VCaP (cell line): ENCODE measurements at regions not wholly inside any gene's neighbourhood (a gene's known extent, or its start where the extent isn't known, plus 50 kb on each side); places are given as distances from the start of the nearest gene placed in this dataset.

Experiments used
- H3K27ac ChIP-seq: fragments of 450-650 bp; 2 replicates; pipeline ENCODE4 v1.5.1; 2017
- TF ChIP-seq, protein P1 (sequence below): fragments of 450-650 bp; conservative IDR thresholded peaks from 2 replicates; pipeline ENCODE4 v1.5.1; 2017; ENCODE audit warnings: mild to moderate bottlenecking, moderate library complexity

DNA sequence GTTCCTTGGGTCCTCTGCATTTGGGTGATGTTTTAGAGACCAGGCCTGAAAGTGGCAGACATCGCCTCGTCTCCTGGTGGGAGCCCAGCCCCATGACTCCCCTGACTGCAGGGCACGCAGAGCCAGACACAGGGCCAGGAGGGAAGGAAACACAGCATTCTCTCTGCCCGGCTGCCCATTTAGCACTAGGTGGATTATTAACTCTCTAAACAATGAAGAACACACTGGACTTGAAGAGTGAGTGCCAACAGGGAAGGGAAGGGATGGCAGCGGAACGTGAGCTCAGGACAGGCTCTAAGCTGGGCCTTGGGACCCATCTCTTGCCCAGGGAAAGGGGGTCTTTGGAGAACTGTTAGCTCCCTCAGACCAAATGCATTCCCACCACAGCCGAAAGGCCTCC lies 80.4 kb downstream of the TBXT start:
- peak overlapping the region; percentile 12 for H3K27ac ChIP-seq
- TF ChIP-seq, protein P1, sequence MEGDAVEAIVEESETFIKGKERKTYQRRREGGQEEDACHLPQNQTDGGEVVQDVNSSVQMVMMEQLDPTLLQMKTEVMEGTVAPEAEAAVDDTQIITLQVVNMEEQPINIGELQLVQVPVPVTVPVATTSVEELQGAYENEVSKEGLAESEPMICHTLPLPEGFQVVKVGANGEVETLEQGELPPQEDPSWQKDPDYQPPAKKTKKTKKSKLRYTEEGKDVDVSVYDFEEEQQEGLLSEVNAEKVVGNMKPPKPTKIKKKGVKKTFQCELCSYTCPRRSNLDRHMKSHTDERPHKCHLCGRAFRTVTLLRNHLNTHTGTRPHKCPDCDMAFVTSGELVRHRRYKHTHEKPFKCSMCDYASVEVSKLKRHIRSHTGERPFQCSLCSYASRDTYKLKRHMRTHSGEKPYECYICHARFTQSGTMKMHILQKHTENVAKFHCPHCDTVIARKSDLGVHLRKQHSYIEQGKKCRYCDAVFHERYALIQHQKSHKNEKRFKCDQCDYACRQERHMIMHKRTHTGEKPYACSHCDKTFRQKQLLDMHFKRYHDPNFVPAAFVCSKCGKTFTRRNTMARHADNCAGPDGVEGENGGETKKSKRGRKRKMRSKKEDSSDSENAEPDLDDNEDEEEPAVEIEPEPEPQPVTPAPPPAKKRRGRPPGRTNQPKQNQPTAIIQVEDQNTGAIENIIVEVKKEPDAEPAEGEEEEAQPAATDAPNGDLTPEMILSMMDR, result no peak

DNA sequence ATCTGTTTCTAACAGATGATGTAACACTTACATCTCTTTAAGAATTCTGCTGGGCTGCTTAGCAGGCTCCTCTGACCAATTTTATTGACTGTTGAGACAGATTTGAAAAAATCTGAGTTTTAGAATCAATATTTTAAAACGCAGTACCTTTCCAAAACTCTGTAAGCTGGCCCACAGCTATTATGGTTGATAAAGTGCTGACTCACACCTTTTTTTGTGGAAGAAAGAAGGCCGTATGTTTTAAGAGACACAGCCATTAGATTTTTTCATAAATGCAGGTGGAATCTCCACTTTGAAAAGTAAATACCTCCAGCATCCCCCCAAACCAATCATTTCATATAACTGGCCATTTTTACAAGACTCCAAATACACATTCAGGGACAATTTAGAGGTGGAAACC lies 82.2 kb downstream of the TBXT start:
- TF ChIP-seq, protein P1, result no peak
- H3K27ac ChIP-seq, result no peak overlapping the region

DNA sequence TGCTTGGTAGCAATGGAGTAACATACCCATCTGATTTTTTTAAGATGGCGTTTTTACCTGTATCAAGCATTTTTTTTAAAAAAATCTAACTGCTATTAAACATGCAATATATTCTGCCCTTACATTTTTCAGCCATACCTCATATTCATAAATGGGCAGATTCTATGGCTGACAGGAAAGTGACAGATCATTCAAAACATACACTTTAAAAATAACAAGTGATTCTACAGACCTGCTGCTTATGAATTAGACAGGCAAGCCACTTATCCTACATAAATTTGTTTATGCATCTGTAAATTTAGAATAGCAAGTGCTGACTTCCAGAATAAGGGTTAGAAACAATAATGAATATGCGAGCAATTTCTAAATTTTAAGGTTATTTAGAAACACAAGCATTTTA lies 82.7 kb downstream of the TBXT start:
- TF ChIP-seq, protein P1, result no peak
- H3K27ac ChIP-seq, result no peak overlapping the region

DNA sequence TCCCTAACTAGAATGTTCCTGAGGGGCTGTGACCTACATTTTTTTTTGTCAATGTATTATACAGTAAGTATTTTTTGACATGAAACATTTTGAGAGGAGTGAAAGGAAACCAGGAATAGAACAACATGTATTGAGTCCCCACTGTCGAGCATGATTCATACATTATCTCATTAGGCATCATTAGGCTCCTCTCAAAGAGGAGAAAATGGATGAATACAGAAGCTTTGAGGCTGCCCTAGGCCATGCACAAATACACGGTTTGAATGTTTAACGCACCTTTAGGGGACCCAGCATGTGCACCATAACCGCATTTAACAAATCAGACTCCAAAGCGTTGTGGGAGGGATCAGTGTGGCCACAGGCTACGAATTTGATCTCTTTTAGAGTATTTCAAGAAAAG lies 87.8 kb downstream of the TBXT start:
- TF ChIP-seq, protein P1, result no peak
- H3K27ac ChIP-seq, result no peak overlapping the region

DNA sequence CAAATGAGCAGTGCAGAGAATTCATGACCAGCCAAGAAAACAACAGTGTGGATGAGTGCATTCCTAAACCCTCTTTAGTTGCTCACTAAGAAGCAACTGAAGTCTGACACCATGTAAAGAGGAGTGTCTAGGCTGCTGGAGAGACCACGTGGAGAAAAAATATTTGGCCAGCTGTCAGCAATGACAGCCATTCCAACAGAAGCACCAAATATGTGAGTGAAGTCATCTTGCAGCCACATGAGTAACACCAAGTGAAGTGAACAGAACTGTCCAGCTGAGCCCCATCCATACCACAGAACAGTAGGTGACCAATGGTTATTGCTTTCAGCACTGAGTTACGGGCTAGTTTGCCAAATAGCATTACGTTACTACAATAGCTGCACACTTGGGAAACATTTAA lies 89.4 kb downstream of the TBXT start:
- TF ChIP-seq, protein P1, result no peak
- H3K27ac ChIP-seq, result no peak overlapping the region

DNA sequence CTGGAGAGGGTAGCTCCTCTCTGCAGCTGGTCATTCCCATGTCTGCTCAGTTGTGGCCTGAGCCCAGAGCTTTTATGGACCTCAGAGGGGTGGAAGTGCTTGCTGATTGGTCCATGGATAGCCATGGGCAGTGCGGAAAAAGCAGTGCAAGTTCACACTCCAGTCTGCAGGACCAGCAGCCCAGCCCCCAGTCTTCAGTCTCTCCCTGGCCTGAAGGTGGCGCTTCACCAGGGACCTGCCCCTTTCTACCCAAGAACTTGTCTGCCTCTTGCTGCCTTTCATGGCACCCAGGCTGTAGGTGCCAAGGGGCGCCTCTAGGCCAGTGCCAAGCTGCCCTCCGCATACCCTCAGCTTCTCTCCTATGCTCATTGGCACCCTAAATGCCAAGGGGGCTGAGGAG lies 91.0 kb downstream of the TBXT start:
- H3K27ac ChIP-seq, result no peak overlapping the region
- TF ChIP-seq, protein P1, result no peak

DNA sequence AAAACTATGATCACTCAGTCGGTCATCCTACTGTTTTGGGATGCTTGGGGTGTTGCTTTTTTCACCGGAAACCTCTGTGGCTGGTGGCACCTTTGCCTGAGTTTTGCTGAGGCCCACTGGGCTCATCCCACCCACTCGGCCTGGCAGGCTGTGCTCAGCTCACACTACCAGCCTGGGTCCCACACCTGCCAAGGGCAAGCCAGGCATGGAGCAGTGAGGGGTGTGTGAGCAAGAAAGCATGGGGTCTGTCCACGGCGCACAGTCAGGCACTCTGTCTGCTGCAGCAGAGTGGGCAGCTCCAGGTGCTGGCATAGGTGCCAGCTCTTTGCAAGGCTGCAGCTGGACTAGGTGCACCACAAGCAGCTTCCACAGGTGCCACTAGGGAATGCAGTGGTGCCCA lies 91.7 kb downstream of the TBXT start:
- TF ChIP-seq, protein P1, result no peak

DNA sequence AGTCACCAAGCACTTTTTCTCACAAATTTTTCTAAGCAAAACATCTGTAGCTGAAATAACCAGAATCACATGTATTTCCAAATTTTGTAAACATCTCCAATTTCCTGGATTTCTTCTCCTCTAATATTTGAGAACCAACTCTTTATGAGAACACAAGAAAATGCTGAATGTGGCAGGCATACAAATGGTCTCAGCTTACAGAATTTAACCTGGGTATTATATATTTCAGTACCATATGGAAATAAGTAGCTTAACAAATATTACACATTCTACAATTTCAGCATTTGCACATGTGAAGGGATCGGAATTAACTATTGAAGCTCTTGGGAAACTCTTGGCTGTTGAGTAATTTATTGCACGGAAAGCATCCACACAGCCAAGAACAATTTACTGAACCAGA lies 92.5 kb downstream of the TBXT start:
- H3K27ac ChIP-seq, result no peak overlapping the region
- TF ChIP-seq, protein P1, result no peak

More for the DNA sequence above, 91.7 kb downstream of the TBXT start:
- no peak overlapping the region for H3K27ac ChIP-seq
